Astrocyte (in vitro differentiated cells and primary cell): ENCODE measurements at regions not wholly inside any gene's neighbourhood (a gene's known extent, or its start where the extent isn't known, plus 50 kb on each side); places are given as distances from the start of the nearest gene placed in this dataset.

Experiments used
- EZH2 ChIP-seq: IDR thresholded peaks from 2 replicates; pipeline ENCODE4 v1.6.1; 2012; ENCODE audit warnings: mild to moderate bottlenecking, low read length, inconsistent platforms; ENCODE audit not compliant: insufficient read depth
- TF ChIP-seq, protein P1 (sequence below): IDR thresholded peaks from 2 replicates; pipeline ENCODE4 v1.5.1; 2011; ENCODE audit warnings: low read depth, mild to moderate bottlenecking, inconsistent platforms, low read length, moderate library complexity; ENCODE audit not compliant: insufficient read depth

DNA sequence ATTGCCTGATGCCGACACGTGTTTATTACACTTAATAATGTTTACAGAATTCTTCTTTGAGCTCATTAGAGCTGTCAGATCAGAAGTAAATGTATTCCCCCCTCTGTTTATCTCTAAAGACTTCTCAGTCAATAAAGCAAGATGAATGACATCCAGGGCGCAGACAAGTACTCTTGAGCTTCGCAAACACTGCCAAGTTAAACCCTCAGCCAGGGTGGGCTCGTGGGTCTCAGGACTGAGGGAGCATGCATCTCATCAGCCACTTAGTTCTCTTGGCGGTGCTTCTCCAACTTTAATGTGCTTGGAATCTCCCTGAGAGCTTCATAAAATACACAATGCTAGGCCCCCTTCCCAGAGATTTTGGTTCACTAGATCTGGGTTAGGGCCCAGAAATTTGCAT lies 333.9 kb upstream of the THRB start:
- TF ChIP-seq EZH2 = no peak
- TF ChIP-seq, protein P1, sequence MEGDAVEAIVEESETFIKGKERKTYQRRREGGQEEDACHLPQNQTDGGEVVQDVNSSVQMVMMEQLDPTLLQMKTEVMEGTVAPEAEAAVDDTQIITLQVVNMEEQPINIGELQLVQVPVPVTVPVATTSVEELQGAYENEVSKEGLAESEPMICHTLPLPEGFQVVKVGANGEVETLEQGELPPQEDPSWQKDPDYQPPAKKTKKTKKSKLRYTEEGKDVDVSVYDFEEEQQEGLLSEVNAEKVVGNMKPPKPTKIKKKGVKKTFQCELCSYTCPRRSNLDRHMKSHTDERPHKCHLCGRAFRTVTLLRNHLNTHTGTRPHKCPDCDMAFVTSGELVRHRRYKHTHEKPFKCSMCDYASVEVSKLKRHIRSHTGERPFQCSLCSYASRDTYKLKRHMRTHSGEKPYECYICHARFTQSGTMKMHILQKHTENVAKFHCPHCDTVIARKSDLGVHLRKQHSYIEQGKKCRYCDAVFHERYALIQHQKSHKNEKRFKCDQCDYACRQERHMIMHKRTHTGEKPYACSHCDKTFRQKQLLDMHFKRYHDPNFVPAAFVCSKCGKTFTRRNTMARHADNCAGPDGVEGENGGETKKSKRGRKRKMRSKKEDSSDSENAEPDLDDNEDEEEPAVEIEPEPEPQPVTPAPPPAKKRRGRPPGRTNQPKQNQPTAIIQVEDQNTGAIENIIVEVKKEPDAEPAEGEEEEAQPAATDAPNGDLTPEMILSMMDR = no peak
